Right lobe of liver (tissue), 4 donors: ENCODE measurements at regions not wholly inside any gene's neighbourhood (a gene's known extent, or its start where the extent isn't known, plus 50 kb on each side); places are given as distances from the start of the nearest gene placed in this dataset.

Experiments
- POLR2A ChIP-seq: fragments of 450-650 bp; IDR thresholded peaks from one replicate; pipeline ENCODE4 v1.6.1; 2017; ENCODE audit warnings: antibody characterized with exemption, mild to moderate bottlenecking
- TF ChIP-seq, protein P1 (sequence below), 4 donors: fragments of 200-600 bp in 3 of 4; fragments of 450-650 bp in 1 of 4; IDR thresholded peaks; one replicate each; pipeline versions ENCODE4 v1.5.1 to v1.8.0; 2016 to 2022; ENCODE audit warnings: antibody characterized with exemption in 4 of 4, mild to moderate bottlenecking in 2 of 4
- donor health status: DM: no; HTN: no; CAD: no.
- donor health status: DM: no; HTN: no; CAD: no.
- donor health status: DM: no; HTN: yes; CAD: no.

GRCh38 chr2:144605231-144605840 is 85.4 kb upstream of the ZEB2 start:
- TF ChIP-seq, protein P1, sequence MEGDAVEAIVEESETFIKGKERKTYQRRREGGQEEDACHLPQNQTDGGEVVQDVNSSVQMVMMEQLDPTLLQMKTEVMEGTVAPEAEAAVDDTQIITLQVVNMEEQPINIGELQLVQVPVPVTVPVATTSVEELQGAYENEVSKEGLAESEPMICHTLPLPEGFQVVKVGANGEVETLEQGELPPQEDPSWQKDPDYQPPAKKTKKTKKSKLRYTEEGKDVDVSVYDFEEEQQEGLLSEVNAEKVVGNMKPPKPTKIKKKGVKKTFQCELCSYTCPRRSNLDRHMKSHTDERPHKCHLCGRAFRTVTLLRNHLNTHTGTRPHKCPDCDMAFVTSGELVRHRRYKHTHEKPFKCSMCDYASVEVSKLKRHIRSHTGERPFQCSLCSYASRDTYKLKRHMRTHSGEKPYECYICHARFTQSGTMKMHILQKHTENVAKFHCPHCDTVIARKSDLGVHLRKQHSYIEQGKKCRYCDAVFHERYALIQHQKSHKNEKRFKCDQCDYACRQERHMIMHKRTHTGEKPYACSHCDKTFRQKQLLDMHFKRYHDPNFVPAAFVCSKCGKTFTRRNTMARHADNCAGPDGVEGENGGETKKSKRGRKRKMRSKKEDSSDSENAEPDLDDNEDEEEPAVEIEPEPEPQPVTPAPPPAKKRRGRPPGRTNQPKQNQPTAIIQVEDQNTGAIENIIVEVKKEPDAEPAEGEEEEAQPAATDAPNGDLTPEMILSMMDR (IDR thresholded peaks at IDR 0.05): no peak
- no peak for TF ChIP-seq POLR2A
